Peyer's patch (tissue), 4 donors: ENCODE measurements at regions not wholly inside any gene's neighbourhood (a gene's known extent, or its start where the extent isn't known, plus 50 kb on each side); places are given as distances from the start of the nearest gene placed in this dataset.

Experiments
- DNase-seq, 3 donors: peaks; one replicate each; pipeline ENCODE4 v3.0.0-alpha.2; 2017 to 2019
- H3K27ac ChIP-seq, 4 donors: fragments of 200-600 bp; sonication (generic); one replicate each; pipeline ENCODE4 v1.5.1; 2016 to 2019
- H3K27me3 ChIP-seq, 2 donors: fragments of 200-600 bp; sonication (generic); one replicate each; pipeline ENCODE4 v1.5.1; 2019
- H3K36me3 ChIP-seq, 3 donors: fragments of 200-600 bp; sonication (generic); one replicate each; pipeline ENCODE4 v1.5.1; 2016 to 2019
- H3K4me1 ChIP-seq, 4 donors: fragments of 200-600 bp; sonication (generic); one replicate each; pipeline ENCODE4 v1.5.1; 2016 to 2019
- H3K4me3 ChIP-seq, 4 donors: fragments of 200-600 bp; sonication (generic); 1 replicate in 3 of 4; 2 replicates in 1 of 4; pipeline ENCODE4 v1.5.1; 2016 to 2019; ENCODE audit warnings: mild to moderate bottlenecking in 1 of 4
- H3K9me3 ChIP-seq, 4 donors: fragments of 200-600 bp; sonication (generic); one replicate each; pipeline ENCODE4 v1.5.1; 2016 to 2019; ENCODE audit warnings: mild to moderate bottlenecking in 1 of 4
- POLR2A ChIP-seq, 2 donors: fragments of 450-650 bp; IDR thresholded peaks; one replicate each; pipeline ENCODE4 v1.5.1; 2017; ENCODE audit warnings: antibody characterized with exemption in 2 of 2, mild to moderate bottlenecking in 2 of 2, moderate library complexity in 2 of 2
- TF ChIP-seq, protein P1 (sequence below), 6 experiments: fragments of 450-650 bp in 4 of 6; fragments of 200-600 bp in 2 of 6; sonication (generic) in 1 of 6; IDR thresholded peaks; one replicate each; pipeline ENCODE4 v1.5.1; 2017 to 2019; ENCODE audit warnings: antibody characterized with exemption in 6 of 6, mild to moderate bottlenecking in 3 of 6, moderate library complexity in 1 of 6

DNA sequence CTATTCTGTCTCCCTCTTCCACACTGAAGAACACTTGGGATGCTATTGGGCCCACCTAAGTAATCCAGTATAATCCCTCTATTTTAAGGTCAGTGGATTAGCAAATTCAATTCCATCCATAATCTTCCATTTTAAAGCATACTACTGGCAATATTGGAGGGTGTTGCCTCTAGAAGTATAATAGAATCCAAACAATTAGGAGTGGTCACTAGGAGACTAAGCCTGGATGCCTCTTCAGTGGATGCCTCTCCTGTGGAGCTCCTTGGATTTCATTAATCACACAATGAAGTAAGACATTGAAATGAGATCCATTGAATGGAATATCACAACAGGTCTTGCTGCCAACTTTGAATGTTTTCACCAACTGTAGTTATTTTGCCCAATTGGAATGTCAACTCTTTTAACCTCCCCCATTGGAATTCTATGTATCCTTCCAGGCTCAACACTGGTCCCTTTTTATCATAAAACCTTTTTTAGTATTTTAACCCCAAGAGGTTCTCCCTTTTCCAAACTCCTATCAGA is 311.6 kb downstream of the PLK2 start:
- Histone ChIP-seq H3K4me1 (no peaks in the 10 kb centered on the region), H3K36me3 (no peaks in the 10 kb centered on the region), H3K27ac (no peak overlapping the region), H3K27me3 (no peaks in the 10 kb centered on the region), H3K9me3 (no peaks in the 10 kb centered on the region), H3K4me3 (no peak overlapping the region)
- DNase-seq, result no peak
- TF ChIP-seq POLR2A (IDR thresholded peaks at IDR 0.05), result no peak
- TF ChIP-seq, protein P1, sequence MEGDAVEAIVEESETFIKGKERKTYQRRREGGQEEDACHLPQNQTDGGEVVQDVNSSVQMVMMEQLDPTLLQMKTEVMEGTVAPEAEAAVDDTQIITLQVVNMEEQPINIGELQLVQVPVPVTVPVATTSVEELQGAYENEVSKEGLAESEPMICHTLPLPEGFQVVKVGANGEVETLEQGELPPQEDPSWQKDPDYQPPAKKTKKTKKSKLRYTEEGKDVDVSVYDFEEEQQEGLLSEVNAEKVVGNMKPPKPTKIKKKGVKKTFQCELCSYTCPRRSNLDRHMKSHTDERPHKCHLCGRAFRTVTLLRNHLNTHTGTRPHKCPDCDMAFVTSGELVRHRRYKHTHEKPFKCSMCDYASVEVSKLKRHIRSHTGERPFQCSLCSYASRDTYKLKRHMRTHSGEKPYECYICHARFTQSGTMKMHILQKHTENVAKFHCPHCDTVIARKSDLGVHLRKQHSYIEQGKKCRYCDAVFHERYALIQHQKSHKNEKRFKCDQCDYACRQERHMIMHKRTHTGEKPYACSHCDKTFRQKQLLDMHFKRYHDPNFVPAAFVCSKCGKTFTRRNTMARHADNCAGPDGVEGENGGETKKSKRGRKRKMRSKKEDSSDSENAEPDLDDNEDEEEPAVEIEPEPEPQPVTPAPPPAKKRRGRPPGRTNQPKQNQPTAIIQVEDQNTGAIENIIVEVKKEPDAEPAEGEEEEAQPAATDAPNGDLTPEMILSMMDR (IDR thresholded peaks at IDR 0.05), result no peak

- H3K27ac ChIP-seq, result no peak overlapping the region
- H3K9me3 ChIP-seq, result no peaks in the 10 kb centered on the region
- H3K4me3 ChIP-seq, result no peak overlapping the region
- no peak for DNase-seq
- TF ChIP-seq, protein P1 (IDR thresholded peaks at IDR 0.05), result no peak
- TF ChIP-seq POLR2A (IDR thresholded peaks at IDR 0.05), result no peak
- H3K36me3 ChIP-seq, result no peaks in the 10 kb centered on the region
- no peaks in the 10 kb centered on the region for H3K4me1 ChIP-seq
- H3K27me3 ChIP-seq, result no peaks in the 10 kb centered on the region
Observed at GRCh38 chr5:58145397-58145934, 314.4 kb downstream of the PLK2 start.

- DNase-seq, result no peak
- no peaks in the 10 kb centered on the region for H3K36me3 ChIP-seq
Observed at GRCh38 chr5:58143727-58144126, 316.2 kb downstream of the PLK2 start.

GRCh38 chr5:58143181-58143580 is 316.7 kb downstream of the PLK2 start:
- H3K36me3 ChIP-seq, result no peaks in the 10 kb centered on the region
- H3K27me3 ChIP-seq, result no peaks in the 10 kb centered on the region
- H3K9me3 ChIP-seq, result no peaks in the 10 kb centered on the region
- no peak for TF ChIP-seq POLR2A (IDR thresholded peaks at IDR 0.05)
- TF ChIP-seq, protein P1 (IDR thresholded peaks at IDR 0.05), result no peak
- H3K4me1 ChIP-seq, result no peaks in the 10 kb centered on the region
- H3K27ac ChIP-seq, result no peak overlapping the region
- no peak overlapping the region for H3K4me3 ChIP-seq
- no peak for DNase-seq

More at GRCh38 chr5:58143727-58144126, 316.2 kb downstream of the PLK2 start:
- Histone ChIP-seq H3K4me3 (no peak overlapping the region), H3K27ac (no peak overlapping the region), H3K4me1 (no peaks in the 10 kb centered on the region), H3K27me3 (no peaks in the 10 kb centered on the region), H3K9me3 (no peaks in the 10 kb centered on the region)
- no peak for TF ChIP-seq POLR2A (IDR thresholded peaks at IDR 0.05)
- TF ChIP-seq, protein P1 (IDR thresholded peaks at IDR 0.05), result no peak

GRCh38 chr5:58138791-58139190 is 321.1 kb downstream of the PLK2 start:
- DNase-seq, result no peak
- Histone ChIP-seq H3K4me1 (no peaks in the 10 kb centered on the region), H3K9me3 (no peaks in the 10 kb centered on the region), H3K27ac (no peak overlapping the region), H3K4me3 (no peak overlapping the region), H3K27me3 (no peaks in the 10 kb centered on the region), H3K36me3 (no peaks in the 10 kb centered on the region)
- TF ChIP-seq POLR2A (IDR thresholded peaks at IDR 0.05), result no peak
- TF ChIP-seq, protein P1 (IDR thresholded peaks at IDR 0.05), result no peak

DNA sequence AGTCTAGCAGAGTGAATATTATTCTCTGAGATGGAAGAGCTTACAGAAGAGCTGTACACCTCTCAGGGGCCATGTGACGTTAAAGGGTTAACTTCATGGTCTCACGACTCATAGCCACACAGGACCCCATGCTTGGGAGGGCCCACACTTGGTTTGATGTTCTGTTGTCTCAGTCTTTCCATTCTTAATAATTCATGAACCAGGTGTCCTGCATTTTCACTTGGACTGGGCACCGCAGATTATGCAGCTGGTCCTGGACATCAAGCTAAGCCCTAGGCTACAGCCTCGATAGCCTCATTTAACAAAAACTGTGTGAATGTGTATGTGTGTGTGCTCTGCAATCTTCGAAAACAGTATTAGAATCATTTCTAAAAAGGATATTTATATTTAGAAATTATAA is 323.5 kb downstream of the PLK2 start:
- Histone ChIP-seq H3K27me3 (no peaks in the 10 kb centered on the region), H3K4me3 (no peak overlapping the region), H3K27ac (no peak overlapping the region), H3K9me3 (no peaks in the 10 kb centered on the region), H3K4me1 (no peaks in the 10 kb centered on the region), H3K36me3 (no peaks in the 10 kb centered on the region)
- DNase-seq, result no peak
- TF ChIP-seq POLR2A (IDR thresholded peaks at IDR 0.05), result no peak
- TF ChIP-seq, protein P1 (IDR thresholded peaks at IDR 0.05), result no peak
